Astrocyte (in vitro differentiated cells and primary cell): ENCODE measurements at regions not wholly inside any gene's neighbourhood (a gene's known extent, or its start where the extent isn't known, plus 50 kb on each side); places are given as distances from the start of the nearest gene placed in this dataset.

Experiments used
- EZH2 ChIP-seq: IDR thresholded peaks from 2 replicates; pipeline ENCODE4 v1.6.1; 2012; ENCODE audit warnings: mild to moderate bottlenecking, low read length, inconsistent platforms; ENCODE audit not compliant: insufficient read depth
- TF ChIP-seq, protein P1 (sequence below): IDR thresholded peaks from 2 replicates; pipeline ENCODE4 v1.5.1; 2011; ENCODE audit warnings: low read depth, mild to moderate bottlenecking, inconsistent platforms, low read length, moderate library complexity; ENCODE audit not compliant: insufficient read depth

DNA sequence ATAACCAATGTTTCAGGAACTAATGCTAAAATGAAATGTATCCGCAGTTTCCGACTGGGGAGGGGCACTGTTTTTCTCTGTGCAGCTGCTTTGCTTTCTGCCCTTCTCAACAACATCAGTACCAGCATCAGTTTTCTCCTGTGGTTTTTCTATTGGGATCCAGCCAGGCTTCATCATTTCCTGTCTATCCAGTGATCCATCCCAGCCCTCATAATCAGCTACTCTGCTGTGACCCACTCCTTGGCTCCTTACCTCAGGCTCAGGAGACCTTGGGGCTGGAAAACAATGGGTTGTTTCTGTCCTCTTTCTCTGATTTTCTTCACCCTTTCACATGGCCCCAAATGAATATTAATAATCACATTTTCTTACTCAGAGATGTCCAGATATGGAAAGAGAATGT, 222.2 kb upstream of the DKK2 start:
- TF ChIP-seq, protein P1, sequence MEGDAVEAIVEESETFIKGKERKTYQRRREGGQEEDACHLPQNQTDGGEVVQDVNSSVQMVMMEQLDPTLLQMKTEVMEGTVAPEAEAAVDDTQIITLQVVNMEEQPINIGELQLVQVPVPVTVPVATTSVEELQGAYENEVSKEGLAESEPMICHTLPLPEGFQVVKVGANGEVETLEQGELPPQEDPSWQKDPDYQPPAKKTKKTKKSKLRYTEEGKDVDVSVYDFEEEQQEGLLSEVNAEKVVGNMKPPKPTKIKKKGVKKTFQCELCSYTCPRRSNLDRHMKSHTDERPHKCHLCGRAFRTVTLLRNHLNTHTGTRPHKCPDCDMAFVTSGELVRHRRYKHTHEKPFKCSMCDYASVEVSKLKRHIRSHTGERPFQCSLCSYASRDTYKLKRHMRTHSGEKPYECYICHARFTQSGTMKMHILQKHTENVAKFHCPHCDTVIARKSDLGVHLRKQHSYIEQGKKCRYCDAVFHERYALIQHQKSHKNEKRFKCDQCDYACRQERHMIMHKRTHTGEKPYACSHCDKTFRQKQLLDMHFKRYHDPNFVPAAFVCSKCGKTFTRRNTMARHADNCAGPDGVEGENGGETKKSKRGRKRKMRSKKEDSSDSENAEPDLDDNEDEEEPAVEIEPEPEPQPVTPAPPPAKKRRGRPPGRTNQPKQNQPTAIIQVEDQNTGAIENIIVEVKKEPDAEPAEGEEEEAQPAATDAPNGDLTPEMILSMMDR: no peak
- no peak for TF ChIP-seq EZH2
